ENCODE measurements at regions not wholly inside any gene's neighbourhood (a gene's known extent, or its start where the extent isn't known, plus 50 kb on each side); places are given as distances from the start of the nearest gene placed in this dataset.
"Not testable (repeated sequence)": the region's sequence is repeated elsewhere in the genome, so short reads cannot be mapped to it uniquely, and the experiment has no call there.

DNA sequence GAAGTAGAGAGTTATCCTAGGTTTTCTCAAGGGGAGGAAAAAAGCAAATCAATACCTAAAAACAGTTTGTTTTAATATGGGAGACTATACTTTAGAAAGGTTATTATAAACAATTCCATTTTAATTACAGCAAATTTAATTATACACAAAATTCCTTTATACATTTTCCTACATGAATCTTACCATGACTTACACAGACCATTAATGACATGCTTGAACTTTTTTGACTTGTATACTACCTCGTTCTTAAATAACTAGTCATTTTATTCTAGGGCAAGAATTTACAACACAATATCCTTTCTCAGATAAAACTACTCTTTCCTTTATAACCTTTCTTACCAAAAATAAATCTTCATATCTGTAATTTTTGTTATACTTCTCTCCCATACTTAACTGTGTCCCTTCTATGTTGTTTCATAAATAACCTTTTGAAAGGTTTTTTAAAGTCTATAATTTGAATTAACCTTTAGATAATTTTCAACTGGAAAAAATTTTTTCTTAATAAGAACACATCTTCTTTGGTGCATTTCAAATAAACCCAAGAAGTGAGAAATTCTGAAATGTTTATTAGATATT is 729.4 kb downstream of the TENT5A start:
- Histone ChIP-seq H3K27ac (replicated peaks) (no peak overlapping the region), H3K27me3 (ENCODE audit: insufficient read depth, poor library complexity, severe bottlenecking) (no peaks in the 10 kb centered on the region), H3K4me3 (replicated peaks; ENCODE audit: insufficient read depth, low read length) (no peak overlapping the region)
- DNase-seq (ENCODE audit: low read depth in 1 of 2, low spot score in 1 of 2): no peak
- TF ChIP-seq, protein P1, sequence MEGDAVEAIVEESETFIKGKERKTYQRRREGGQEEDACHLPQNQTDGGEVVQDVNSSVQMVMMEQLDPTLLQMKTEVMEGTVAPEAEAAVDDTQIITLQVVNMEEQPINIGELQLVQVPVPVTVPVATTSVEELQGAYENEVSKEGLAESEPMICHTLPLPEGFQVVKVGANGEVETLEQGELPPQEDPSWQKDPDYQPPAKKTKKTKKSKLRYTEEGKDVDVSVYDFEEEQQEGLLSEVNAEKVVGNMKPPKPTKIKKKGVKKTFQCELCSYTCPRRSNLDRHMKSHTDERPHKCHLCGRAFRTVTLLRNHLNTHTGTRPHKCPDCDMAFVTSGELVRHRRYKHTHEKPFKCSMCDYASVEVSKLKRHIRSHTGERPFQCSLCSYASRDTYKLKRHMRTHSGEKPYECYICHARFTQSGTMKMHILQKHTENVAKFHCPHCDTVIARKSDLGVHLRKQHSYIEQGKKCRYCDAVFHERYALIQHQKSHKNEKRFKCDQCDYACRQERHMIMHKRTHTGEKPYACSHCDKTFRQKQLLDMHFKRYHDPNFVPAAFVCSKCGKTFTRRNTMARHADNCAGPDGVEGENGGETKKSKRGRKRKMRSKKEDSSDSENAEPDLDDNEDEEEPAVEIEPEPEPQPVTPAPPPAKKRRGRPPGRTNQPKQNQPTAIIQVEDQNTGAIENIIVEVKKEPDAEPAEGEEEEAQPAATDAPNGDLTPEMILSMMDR (IDR thresholded peaks at IDR 0.05; ENCODE audit: insufficient read depth, low read length): no peak
- TF ChIP-seq GABPA (IDR thresholded peaks at IDR 0.05; ENCODE audit: low read depth) (no peak), POLR2AphosphoS5 (IDR thresholded peaks at IDR 0.05; ENCODE audit: low read depth) (no peak), SPI1 (IDR thresholded peaks at IDR 0.05; ENCODE audit: borderline replicate concordance, low read depth) (no peak)
- TF ChIP-seq, protein P2, sequence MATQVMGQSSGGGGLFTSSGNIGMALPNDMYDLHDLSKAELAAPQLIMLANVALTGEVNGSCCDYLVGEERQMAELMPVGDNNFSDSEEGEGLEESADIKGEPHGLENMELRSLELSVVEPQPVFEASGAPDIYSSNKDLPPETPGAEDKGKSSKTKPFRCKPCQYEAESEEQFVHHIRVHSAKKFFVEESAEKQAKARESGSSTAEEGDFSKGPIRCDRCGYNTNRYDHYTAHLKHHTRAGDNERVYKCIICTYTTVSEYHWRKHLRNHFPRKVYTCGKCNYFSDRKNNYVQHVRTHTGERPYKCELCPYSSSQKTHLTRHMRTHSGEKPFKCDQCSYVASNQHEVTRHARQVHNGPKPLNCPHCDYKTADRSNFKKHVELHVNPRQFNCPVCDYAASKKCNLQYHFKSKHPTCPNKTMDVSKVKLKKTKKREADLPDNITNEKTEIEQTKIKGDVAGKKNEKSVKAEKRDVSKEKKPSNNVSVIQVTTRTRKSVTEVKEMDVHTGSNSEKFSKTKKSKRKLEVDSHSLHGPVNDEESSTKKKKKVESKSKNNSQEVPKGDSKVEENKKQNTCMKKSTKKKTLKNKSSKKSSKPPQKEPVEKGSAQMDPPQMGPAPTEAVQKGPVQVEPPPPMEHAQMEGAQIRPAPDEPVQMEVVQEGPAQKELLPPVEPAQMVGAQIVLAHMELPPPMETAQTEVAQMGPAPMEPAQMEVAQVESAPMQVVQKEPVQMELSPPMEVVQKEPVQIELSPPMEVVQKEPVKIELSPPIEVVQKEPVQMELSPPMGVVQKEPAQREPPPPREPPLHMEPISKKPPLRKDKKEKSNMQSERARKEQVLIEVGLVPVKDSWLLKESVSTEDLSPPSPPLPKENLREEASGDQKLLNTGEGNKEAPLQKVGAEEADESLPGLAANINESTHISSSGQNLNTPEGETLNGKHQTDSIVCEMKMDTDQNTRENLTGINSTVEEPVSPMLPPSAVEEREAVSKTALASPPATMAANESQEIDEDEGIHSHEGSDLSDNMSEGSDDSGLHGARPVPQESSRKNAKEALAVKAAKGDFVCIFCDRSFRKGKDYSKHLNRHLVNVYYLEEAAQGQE (IDR thresholded peaks at IDR 0.05; ENCODE audit: insufficient replicate concordance, low read depth): no peak

DNA sequence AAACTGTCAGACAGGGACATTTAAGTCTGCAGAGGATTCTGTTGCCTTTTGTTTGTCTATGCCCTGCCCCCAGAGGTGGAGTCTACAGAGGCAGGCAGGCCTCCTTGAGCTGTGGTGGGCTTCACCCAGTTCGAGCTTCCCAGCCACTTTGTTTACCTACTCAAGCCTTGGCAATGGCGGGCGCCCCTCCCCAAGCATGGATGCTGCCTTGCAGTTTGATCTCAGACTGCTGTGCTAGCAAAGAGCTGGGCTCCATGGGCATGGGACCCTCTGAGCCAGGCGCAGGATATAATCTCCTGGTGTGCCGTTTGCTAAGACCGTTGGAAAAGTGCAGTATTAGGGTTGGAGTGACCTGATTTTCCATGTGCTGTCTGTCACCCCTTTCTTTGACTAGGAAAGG is 734.9 kb downstream of the TENT5A start:
- H3K27ac ChIP-seq (replicated peaks); DNase-seq (ENCODE audit: low read depth in 1 of 2, low spot score in 1 of 2); H3K27me3 ChIP-seq (ENCODE audit: insufficient read depth, poor library complexity, severe bottlenecking); H3K4me3 ChIP-seq (replicated peaks; ENCODE audit: insufficient read depth, low read length): not testable (repeated sequence)

DNA sequence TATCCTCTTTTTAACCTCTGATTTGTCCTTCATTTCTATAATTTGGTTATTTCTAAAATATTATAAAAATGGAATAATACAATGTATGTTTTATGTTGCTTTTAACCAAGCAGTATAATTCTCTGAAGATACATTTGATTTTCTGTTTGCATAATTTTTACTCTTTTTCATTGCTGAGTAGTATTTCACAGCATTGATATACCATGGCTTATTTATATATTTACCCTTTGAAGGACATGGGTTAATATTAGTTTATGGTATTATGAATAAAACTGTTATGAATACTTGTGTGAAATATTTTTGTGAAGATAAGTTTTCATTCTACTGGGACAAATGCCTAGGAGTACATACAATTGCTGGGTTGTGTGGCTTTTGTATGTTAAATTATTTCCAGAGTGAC is 748.6 kb downstream of the TENT5A start:
- TF ChIP-seq, protein P1 (IDR thresholded peaks at IDR 0.05; ENCODE audit: insufficient read depth, low read length): no peak
- no peak for TF ChIP-seq POLR2AphosphoS5 (IDR thresholded peaks at IDR 0.05; ENCODE audit: low read depth)
- TF ChIP-seq GABPA (IDR thresholded peaks at IDR 0.05; ENCODE audit: low read depth): no peak
- TF ChIP-seq, protein P2 (IDR thresholded peaks at IDR 0.05; ENCODE audit: insufficient replicate concordance, low read depth): no peak
- TF ChIP-seq SPI1 (IDR thresholded peaks at IDR 0.05; ENCODE audit: borderline replicate concordance, low read depth): no peak
- H3K27ac ChIP-seq (replicated peaks): no peak overlapping the region
- no peaks in the 10 kb centered on the region for H3K27me3 ChIP-seq (ENCODE audit: insufficient read depth, poor library complexity, severe bottlenecking)
- DNase-seq (ENCODE audit: low read depth in 1 of 2, low spot score in 1 of 2): no peak
- no peak overlapping the region for H3K4me3 ChIP-seq (replicated peaks; ENCODE audit: insufficient read depth, low read length)

DNA sequence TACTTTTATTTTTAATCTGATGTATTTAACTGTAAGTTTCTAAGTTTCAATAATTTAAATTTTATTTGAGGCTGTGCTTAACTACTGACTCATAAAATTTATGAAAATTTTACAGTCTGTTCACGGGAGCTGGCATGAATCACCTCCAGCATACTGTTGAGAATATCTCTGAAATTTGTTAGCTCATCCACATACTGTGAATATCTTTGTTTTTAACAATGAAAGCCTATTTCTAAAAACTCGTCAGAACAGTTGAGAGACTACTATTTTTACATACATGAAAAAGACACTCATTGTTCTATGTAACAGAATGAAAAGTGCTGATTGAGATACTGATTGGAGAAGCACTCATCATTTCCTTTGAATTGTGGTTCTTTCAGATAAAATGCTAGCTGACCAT is 749.3 kb downstream of the TENT5A start:
- Histone ChIP-seq H3K27me3 (ENCODE audit: insufficient read depth, poor library complexity, severe bottlenecking) (no peaks in the 10 kb centered on the region), H3K4me3 (replicated peaks; ENCODE audit: insufficient read depth, low read length) (no peak overlapping the region), H3K27ac (replicated peaks) (no peak overlapping the region)
- TF ChIP-seq, protein P2 (IDR thresholded peaks at IDR 0.05; ENCODE audit: insufficient replicate concordance, low read depth): no peak
- TF ChIP-seq POLR2AphosphoS5 (IDR thresholded peaks at IDR 0.05; ENCODE audit: low read depth): no peak
- TF ChIP-seq SPI1 (IDR thresholded peaks at IDR 0.05; ENCODE audit: borderline replicate concordance, low read depth): no peak
- TF ChIP-seq GABPA (IDR thresholded peaks at IDR 0.05; ENCODE audit: low read depth): no peak
- TF ChIP-seq, protein P1 (IDR thresholded peaks at IDR 0.05; ENCODE audit: insufficient read depth, low read length): no peak
- DNase-seq (ENCODE audit: low read depth in 1 of 2, low spot score in 1 of 2): no peak

Measured in HL-60 (cell line).